Esophagus muscularis mucosa (tissue), 4 donors: ENCODE measurements at regions not wholly inside any gene's neighbourhood (a gene's known extent, or its start where the extent isn't known, plus 50 kb on each side); places are given as distances from the start of the nearest gene placed in this dataset.

Experiments used
- DNase-seq: peaks from one replicate; pipeline ENCODE4 v3.0.0-alpha.2; 2017; ENCODE audit errors: extremely low spot score
- H3K27ac ChIP-seq, 4 donors: fragments of 200-600 bp; sonication (generic); replicated peaks in 1 of 4; 1 replicate in 3 of 4; 2 replicates in 1 of 4; pipeline ENCODE4 v1.5.1; 2016 to 2019; ENCODE audit warnings: mild to moderate bottlenecking in 1 of 4
- H3K27me3 ChIP-seq, 4 donors: fragments of 200-600 bp; sonication (generic); one replicate each; pipeline versions ENCODE4 v1.5.1 to v1.6.0; 2016 to 2019
- H3K36me3 ChIP-seq, 4 donors: fragments of 200-600 bp; sonication (generic); one replicate each; pipeline ENCODE4 v1.5.1; 2016 to 2019
- H3K4me1 ChIP-seq, 4 donors: fragments of 200-600 bp; sonication (generic); one replicate each; pipeline ENCODE4 v1.5.1; 2016 to 2019
- H3K4me3 ChIP-seq, 4 donors: fragments of 200-600 bp; sonication (generic); 1 replicate in 2 of 4; 2 replicates in 2 of 4; pipeline ENCODE4 v1.5.1; 2016 to 2019; ENCODE audit warnings: mild to moderate bottlenecking in 4 of 4, moderate library complexity in 1 of 4
- H3K9me3 ChIP-seq, 4 donors: fragments of 200-600 bp; sonication (generic); 1 replicate in 3 of 4; 2 replicates in 1 of 4; pipeline ENCODE4 v1.5.1; 2016 to 2019
- CTCF ChIP-seq, 3 experiments: fragments of 200-600 bp in 2 of 3; fragments of 450-650 bp in 1 of 3; sonication (generic) in 2 of 3; IDR thresholded peaks; one replicate each; pipeline ENCODE4 v1.5.1; 2017 to 2019; ENCODE audit warnings: antibody characterized with exemption in 3 of 3, mild to moderate bottlenecking in 2 of 3, moderate library complexity in 1 of 3
- EP300 ChIP-seq: sonication (generic); formaldehyde crosslinking; IDR thresholded peaks from one replicate; pipeline ENCODE4 v1.6.1; 2017; ENCODE audit warnings: antibody characterized with exemption
- POLR2A ChIP-seq: fragments of 450-650 bp; IDR thresholded peaks from one replicate; pipeline ENCODE4 v1.6.1; 2017; ENCODE audit warnings: antibody characterized with exemption, moderate library complexity, mild to moderate bottlenecking, low read depth
- POLR2AphosphoS5 ChIP-seq, 2 donors: sonication (generic); formaldehyde crosslinking; IDR thresholded peaks; one replicate each; pipeline ENCODE4 v1.6.1; 2017; ENCODE audit warnings: antibody characterized with exemption in 2 of 2
- WGBS: methylation state at CpG from one replicate; pipeline ENCODE4 v1.1.5; 2018; 5-methylcytosine and 5-hydroxymethylcytosine counted together
- intact Hi-C: fragments of 100-400 bp; cut with DNase I; formaldehyde crosslinking; loops from one replicate; pipeline ENCODE4 v1.15.1; 2023

- 67% methylated on average over 2 of the region's 2 CpGs for WGBS
- no peak for TF ChIP-seq POLR2A
- no peak for TF ChIP-seq POLR2AphosphoS5 (IDR thresholded peaks at IDR 0.05)
- TF ChIP-seq CTCF (IDR thresholded peaks at IDR 0.05): no peak
- TF ChIP-seq EP300: no peak
- Histone ChIP-seq H3K4me1 (no peaks in the 10 kb centered on the region), H3K9me3 (no peaks in the 10 kb centered on the region), H3K27ac (no peak overlapping the region), H3K4me3 (no peak overlapping the region), H3K27me3 (no peaks in the 10 kb centered on the region), H3K36me3 (no peaks in the 10 kb centered on the region)
- DNase-seq: no peak
- intact Hi-C loops: no loop called here
Observed at GRCh38 chrX:129239371-129239770, 283.9 kb downstream of the SMARCA1 start.

GRCh38 chrX:129238011-129238410 lies 285.3 kb downstream of the SMARCA1 start:
- no peak overlapping the region for H3K27ac ChIP-seq
- no peak for TF ChIP-seq POLR2A
- TF ChIP-seq CTCF (IDR thresholded peaks at IDR 0.05): no peak
- no peak for TF ChIP-seq POLR2AphosphoS5 (IDR thresholded peaks at IDR 0.05)
- no peak for TF ChIP-seq EP300
- no peaks in the 10 kb centered on the region for H3K36me3 ChIP-seq
- H3K9me3 ChIP-seq: no peaks in the 10 kb centered on the region
- H3K4me3 ChIP-seq: no peak overlapping the region
- intact Hi-C loops: no loop called here
- no peaks in the 10 kb centered on the region for H3K27me3 ChIP-seq
- no peaks in the 10 kb centered on the region for H3K4me1 ChIP-seq
- DNase-seq: no peak
- 59% methylated on average over 3 of the region's 3 CpGs for WGBS

GRCh38 chrX:129235903-129236302 lies 287.4 kb downstream of the SMARCA1 start:
- 50% methylated on average over 1 of the region's 1 CpG for WGBS
- TF ChIP-seq CTCF (IDR thresholded peaks at IDR 0.05): no peak
- no peak for TF ChIP-seq POLR2A
- TF ChIP-seq POLR2AphosphoS5 (IDR thresholded peaks at IDR 0.05): no peak
- no peak for TF ChIP-seq EP300
- intact Hi-C loops: no loop called here

GRCh38 chrX:129233786-129234185 lies 289.5 kb downstream of the SMARCA1 start:
- Histone ChIP-seq H3K36me3 (no peaks in the 10 kb centered on the region), H3K4me3 (no peak overlapping the region), H3K27ac (no peak overlapping the region), H3K27me3 (no peaks in the 10 kb centered on the region), H3K4me1 (no peaks in the 10 kb centered on the region), H3K9me3 (no peaks in the 10 kb centered on the region)
- intact Hi-C loops: no loop called here
- 64% methylated on average over 1 of the region's 1 CpG for WGBS
- no peak for DNase-seq
- TF ChIP-seq EP300 (no peak), CTCF (IDR thresholded peaks at IDR 0.05) (no peak), POLR2AphosphoS5 (IDR thresholded peaks at IDR 0.05) (no peak), POLR2A (no peak)

More at GRCh38 chrX:129235903-129236302, 287.4 kb downstream of the SMARCA1 start:
- DNase-seq: no peak
- Histone ChIP-seq H3K4me3 (no peak overlapping the region), H3K9me3 (no peaks in the 10 kb centered on the region), H3K27me3 (no peaks in the 10 kb centered on the region), H3K4me1 (no peaks in the 10 kb centered on the region), H3K27ac (no peak overlapping the region), H3K36me3 (no peaks in the 10 kb centered on the region)

GRCh38 chrX:129230850-129231512 lies 292.3 kb downstream of the SMARCA1 start:
- Histone ChIP-seq H3K4me1 (no peaks in the 10 kb centered on the region), H3K36me3 (no peaks in the 10 kb centered on the region), H3K9me3 (no peaks in the 10 kb centered on the region), H3K27me3 (no peaks in the 10 kb centered on the region), H3K27ac (no peak overlapping the region), H3K4me3 (no peak overlapping the region)
- 61% methylated on average over 5 of the region's 5 CpGs for WGBS
- intact Hi-C loops: no loop called here
- TF ChIP-seq CTCF (IDR thresholded peaks at IDR 0.05): no peak
- no peak for TF ChIP-seq EP300
- no peak for TF ChIP-seq POLR2AphosphoS5 (IDR thresholded peaks at IDR 0.05)
- no peak for DNase-seq
